Ishikawa (cell line): ENCODE measurements at regions not wholly inside any gene's neighbourhood (a gene's known extent, or its start where the extent isn't known, plus 50 kb on each side); places are given as distances from the start of the nearest gene placed in this dataset.

Experiments used
- CEBPB ChIP-seq: IDR thresholded peaks from 2 replicates; pipeline ENCODE4 v1.6.1; 2012
- CREB1 ChIP-seq: IDR thresholded peaks from 2 replicates; pipeline ENCODE4 v1.6.1; 2012; ENCODE audit warnings: low read depth
- EGR1 ChIP-seq: IDR thresholded peaks from 2 replicates; pipeline ENCODE4 v1.6.1; 2012
- EP300 ChIP-seq: IDR thresholded peaks from 2 replicates; pipeline ENCODE4 v1.6.1; 2012; ENCODE audit warnings: borderline replicate concordance
- FOXM1 ChIP-seq: IDR thresholded peaks from 2 replicates; pipeline ENCODE4 v1.6.1; 2012; ENCODE audit warnings: low read depth, borderline replicate concordance
- NFIC ChIP-seq: IDR thresholded peaks from 2 replicates; pipeline ENCODE4 v1.6.1; 2012
- RAD21 ChIP-seq: IDR thresholded peaks from 2 replicates; pipeline ENCODE4 v1.6.1; 2012; ENCODE audit warnings: low read depth
- TAF1 ChIP-seq: IDR thresholded peaks from 2 replicates; pipeline ENCODE4 v1.6.1; 2012; ENCODE audit warnings: low read depth, mild to moderate bottlenecking
- TCF12 ChIP-seq: IDR thresholded peaks from 2 replicates; pipeline ENCODE4 v1.6.1; 2012; ENCODE audit warnings: low read depth
- TEAD4 ChIP-seq: IDR thresholded peaks from 2 replicates; pipeline ENCODE4 v1.6.1; 2012
- YY1 ChIP-seq: IDR thresholded peaks from 2 replicates; pipeline ENCODE4 v1.6.1; 2012; ENCODE audit warnings: low read depth
- ZBTB7A ChIP-seq: IDR thresholded peaks from 2 replicates; pipeline ENCODE4 v1.6.1; 2012; ENCODE audit warnings: low read depth
- TF ChIP-seq, protein P1 (sequence below): IDR thresholded peaks from 2 replicates; pipeline ENCODE4 v1.6.1; 2012; ENCODE audit warnings: low read depth, mild to moderate bottlenecking
- TF ChIP-seq, protein P2 (sequence below): IDR thresholded peaks from 2 replicates; pipeline ENCODE4 v1.6.1; 2012
- TF ChIP-seq, protein P3 (sequence below): IDR thresholded peaks from 2 replicates; pipeline ENCODE4 v1.6.1; 2012

DNA sequence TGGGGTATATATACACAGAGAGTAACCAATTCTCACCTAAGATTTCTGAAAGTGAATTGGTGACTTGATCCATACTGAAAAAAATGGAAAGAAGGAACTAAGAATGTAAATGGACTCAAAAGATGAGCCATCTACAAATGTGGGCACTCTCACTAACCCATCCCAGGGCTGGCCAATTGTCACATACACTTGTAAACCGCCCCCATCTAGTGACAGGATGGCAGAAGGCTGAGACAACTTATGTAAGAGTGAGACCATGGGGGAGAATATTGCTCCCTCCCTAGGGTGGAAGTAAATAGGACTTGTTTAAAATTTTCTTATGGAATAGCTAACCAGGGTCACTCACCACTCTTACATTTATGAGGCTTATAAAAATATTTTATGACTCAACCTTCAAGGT lies 377.1 kb upstream of the ISX start:
- no peak for TF ChIP-seq TCF12
- TF ChIP-seq ZBTB7A = no peak
- TF ChIP-seq, protein P1, sequence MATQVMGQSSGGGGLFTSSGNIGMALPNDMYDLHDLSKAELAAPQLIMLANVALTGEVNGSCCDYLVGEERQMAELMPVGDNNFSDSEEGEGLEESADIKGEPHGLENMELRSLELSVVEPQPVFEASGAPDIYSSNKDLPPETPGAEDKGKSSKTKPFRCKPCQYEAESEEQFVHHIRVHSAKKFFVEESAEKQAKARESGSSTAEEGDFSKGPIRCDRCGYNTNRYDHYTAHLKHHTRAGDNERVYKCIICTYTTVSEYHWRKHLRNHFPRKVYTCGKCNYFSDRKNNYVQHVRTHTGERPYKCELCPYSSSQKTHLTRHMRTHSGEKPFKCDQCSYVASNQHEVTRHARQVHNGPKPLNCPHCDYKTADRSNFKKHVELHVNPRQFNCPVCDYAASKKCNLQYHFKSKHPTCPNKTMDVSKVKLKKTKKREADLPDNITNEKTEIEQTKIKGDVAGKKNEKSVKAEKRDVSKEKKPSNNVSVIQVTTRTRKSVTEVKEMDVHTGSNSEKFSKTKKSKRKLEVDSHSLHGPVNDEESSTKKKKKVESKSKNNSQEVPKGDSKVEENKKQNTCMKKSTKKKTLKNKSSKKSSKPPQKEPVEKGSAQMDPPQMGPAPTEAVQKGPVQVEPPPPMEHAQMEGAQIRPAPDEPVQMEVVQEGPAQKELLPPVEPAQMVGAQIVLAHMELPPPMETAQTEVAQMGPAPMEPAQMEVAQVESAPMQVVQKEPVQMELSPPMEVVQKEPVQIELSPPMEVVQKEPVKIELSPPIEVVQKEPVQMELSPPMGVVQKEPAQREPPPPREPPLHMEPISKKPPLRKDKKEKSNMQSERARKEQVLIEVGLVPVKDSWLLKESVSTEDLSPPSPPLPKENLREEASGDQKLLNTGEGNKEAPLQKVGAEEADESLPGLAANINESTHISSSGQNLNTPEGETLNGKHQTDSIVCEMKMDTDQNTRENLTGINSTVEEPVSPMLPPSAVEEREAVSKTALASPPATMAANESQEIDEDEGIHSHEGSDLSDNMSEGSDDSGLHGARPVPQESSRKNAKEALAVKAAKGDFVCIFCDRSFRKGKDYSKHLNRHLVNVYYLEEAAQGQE = no peak
- no peak for TF ChIP-seq TEAD4
- no peak for TF ChIP-seq YY1
- TF ChIP-seq, protein P2, sequence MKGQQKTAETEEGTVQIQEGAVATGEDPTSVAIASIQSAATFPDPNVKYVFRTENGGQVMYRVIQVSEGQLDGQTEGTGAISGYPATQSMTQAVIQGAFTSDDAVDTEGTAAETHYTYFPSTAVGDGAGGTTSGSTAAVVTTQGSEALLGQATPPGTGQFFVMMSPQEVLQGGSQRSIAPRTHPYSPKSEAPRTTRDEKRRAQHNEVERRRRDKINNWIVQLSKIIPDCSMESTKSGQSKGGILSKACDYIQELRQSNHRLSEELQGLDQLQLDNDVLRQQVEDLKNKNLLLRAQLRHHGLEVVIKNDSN = no peak
- no peak for TF ChIP-seq RAD21
- no peak for TF ChIP-seq CEBPB
- TF ChIP-seq, protein P3, sequence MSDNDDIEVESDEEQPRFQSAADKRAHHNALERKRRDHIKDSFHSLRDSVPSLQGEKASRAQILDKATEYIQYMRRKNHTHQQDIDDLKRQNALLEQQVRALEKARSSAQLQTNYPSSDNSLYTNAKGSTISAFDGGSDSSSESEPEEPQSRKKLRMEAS = no peak
- TF ChIP-seq CREB1 = no peak
- no peak for TF ChIP-seq TAF1
- no peak for TF ChIP-seq EP300
- TF ChIP-seq NFIC = no peak
- TF ChIP-seq FOXM1 = no peak
- no peak for TF ChIP-seq EGR1

DNA sequence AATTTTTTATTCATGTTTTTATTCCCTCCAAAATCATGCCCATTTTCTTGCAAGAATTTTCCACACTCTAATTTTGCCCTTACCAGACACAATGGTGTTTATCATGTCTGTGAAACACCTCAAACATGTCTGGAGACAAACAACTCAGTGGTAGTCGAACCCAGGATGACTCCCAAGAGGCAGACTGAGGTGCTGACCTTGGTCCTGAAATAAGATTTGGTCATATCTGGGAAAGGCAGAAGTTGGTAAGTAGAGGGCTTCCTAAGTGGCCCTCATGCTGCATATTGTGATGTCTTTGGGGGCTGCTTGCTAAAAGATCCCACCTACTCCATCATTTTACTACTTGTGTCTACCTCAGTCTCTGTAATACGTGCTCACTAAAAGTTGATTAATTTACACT lies 369.4 kb upstream of the ISX start:
- TF ChIP-seq, protein P1 = peak; percentile 74
- no peak for TF ChIP-seq NFIC

DNA sequence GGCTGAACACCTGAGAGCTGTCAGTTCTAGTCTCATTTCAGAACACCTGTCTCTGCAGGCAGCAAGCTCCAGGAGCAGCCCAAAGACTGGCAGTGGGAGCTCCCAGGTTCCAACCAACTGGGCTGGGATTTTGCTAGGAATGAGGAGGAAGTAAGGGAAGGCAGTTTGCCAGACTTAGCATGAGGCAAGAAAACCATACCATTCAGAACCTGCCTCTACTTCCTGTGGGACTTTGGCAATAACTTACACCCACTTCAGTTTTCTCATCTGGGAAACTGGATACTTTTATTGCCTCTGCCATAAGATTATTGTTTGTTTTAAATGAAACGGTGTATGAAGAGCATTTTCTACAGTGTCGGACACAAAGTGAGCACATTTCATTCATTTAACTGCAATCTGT lies 363.7 kb upstream of the ISX start:
- TF ChIP-seq, protein P3 = no peak
- no peak for TF ChIP-seq TEAD4

DNA sequence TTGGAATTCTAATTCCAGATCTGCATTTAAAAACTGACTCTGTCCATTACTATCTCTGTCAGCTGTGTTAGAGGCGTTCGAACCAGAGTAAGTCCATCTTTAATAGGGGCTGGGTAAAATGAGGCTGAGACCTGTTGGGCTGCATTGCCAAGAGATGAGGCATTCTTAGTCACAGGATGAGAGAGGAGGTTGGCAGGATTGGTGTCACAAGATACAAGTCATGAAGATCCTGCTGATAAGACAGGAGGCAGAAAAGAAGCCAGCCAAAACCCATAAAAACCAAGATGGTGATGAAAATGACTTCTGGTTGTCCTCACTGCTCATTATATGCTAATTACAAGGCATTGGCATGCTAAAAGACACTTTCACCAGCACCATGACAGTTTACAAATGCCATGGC lies 356.3 kb upstream of the ISX start:
- no peak for TF ChIP-seq NFIC
- no peak for TF ChIP-seq YY1
- TF ChIP-seq CEBPB = no peak
- no peak for TF ChIP-seq TCF12
- TF ChIP-seq TEAD4 = no peak
- no peak for TF ChIP-seq ZBTB7A
- TF ChIP-seq, protein P1 = no peak
- TF ChIP-seq TAF1 = no peak
- TF ChIP-seq, protein P2 = no peak
- TF ChIP-seq FOXM1 = no peak
- no peak for TF ChIP-seq CREB1
- no peak for TF ChIP-seq RAD21
- no peak for TF ChIP-seq EGR1

DNA sequence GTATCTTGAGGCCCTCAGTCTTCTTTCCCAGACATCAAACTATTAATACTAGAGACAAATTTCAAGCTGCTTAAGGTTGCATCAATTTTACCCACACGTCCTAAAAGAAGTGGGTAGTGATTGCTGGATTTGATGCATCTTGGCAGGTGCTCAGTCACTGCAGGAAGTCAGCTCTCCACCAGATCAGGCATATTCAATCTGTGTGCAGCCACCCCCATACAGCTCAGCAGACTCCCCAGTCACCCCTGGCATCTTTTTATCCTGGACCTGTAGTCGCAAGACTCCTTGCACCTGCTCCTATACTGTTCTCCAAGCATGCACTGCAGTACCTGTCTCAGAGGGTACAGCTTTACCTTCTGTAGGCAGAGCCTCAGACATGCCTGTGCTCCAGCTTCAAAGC lies 343.1 kb upstream of the ISX start:
- TF ChIP-seq EP300 (no peak), NFIC (no peak), TCF12 (no peak), TEAD4 (no peak), CREB1 (no peak), YY1 (no peak)
- TF ChIP-seq, protein P3 = no peak
